Caki2 (cell line): ENCODE measurements at regions not wholly inside any gene's neighbourhood (a gene's known extent, or its start where the extent isn't known, plus 50 kb on each side); places are given as distances from the start of the nearest gene placed in this dataset.

Experiments used
- DNase-seq: peaks from one replicate; pipeline ENCODE4 v3.0.0-alpha.2; 2015; ENCODE audit warnings: low read depth
- in situ Hi-C: cut with HindIII; loops from 2 replicates; pipeline ENCODE4 v1.10.0; 2016; ENCODE audit warnings: low sequenced_read_pairs, low pct_unique_long_range_greater_than_20kb, mixed read lengths

- DNase-seq: no peak
- in situ Hi-C loops: no loop called here
Measured at GRCh38 chr12:124642105-124642504, 74.7 kb upstream of the NCOR2 start.

GRCh38 chr12:124641591-124641990 is 74.2 kb upstream of the NCOR2 start:
- in situ Hi-C loops: no loop called here
- DNase-seq: no peak

GRCh38 chr12:124640056-124640455 is 72.6 kb upstream of the NCOR2 start:
- peak; percentile 32 for DNase-seq
- in situ Hi-C loops: no loop called here

- in situ Hi-C loops: no loop called here
- no peak for DNase-seq
Measured at GRCh38 chr12:124639122-124639806, 71.9 kb upstream of the NCOR2 start.

GRCh38 chr12:124637581-124637981 is 70.2 kb upstream of the NCOR2 start:
- DNase-seq: no peak
- in situ Hi-C loops: no loop called here

- DNase-seq: no peak
- in situ Hi-C loops: no loop called here
Measured at GRCh38 chr12:124637163-124637562, 69.8 kb upstream of the NCOR2 start.

GRCh38 chr12:124636138-124636978 is 68.9 kb upstream of the NCOR2 start:
- in situ Hi-C loops: no loop called here
- peak; percentile 59 for DNase-seq

GRCh38 chr12:124635316-124635715 is 67.9 kb upstream of the NCOR2 start:
- in situ Hi-C loops: no loop called here
- no peak for DNase-seq

- DNase-seq: peak; percentile 53
- in situ Hi-C loops: no loop called here
Measured at GRCh38 chr12:124633365-124634362, 66.3 kb upstream of the NCOR2 start.

- in situ Hi-C loops: no loop called here
- DNase-seq: no peak
Measured at GRCh38 chr12:124632519-124632984, 65.1 kb upstream of the NCOR2 start.

- in situ Hi-C loops: no loop called here
- DNase-seq: no peak
Measured at GRCh38 chr12:124631681-124632256, 64.4 kb upstream of the NCOR2 start.

GRCh38 chr12:124630791-124631313 is 63.4 kb upstream of the NCOR2 start:
- in situ Hi-C loops: no loop called here
- no peak for DNase-seq

GRCh38 chr12:124629789-124630480 is 62.5 kb upstream of the NCOR2 start:
- no peak for DNase-seq
- in situ Hi-C loops: no loop called here

GRCh38 chr12:124629117-124629516 is 61.7 kb upstream of the NCOR2 start:
- in situ Hi-C loops: no loop called here
- DNase-seq: no peak

- in situ Hi-C loops: no loop called here
- DNase-seq: no peak
Measured at GRCh38 chr12:124627956-124628355, 60.5 kb upstream of the NCOR2 start.

- in situ Hi-C loops: no loop called here
- DNase-seq: no peak
Measured at GRCh38 chr12:124626971-124627411, 59.6 kb upstream of the NCOR2 start.
